Smooth muscle cell (in vitro differentiated cells): ENCODE measurements at regions not wholly inside any gene's neighbourhood (a gene's known extent, or its start where the extent isn't known, plus 50 kb on each side); places are given as distances from the start of the nearest gene placed in this dataset.

ENCODE experiments used
- DNase-seq: peaks from one replicate; lab custom pipeline; 2025; ENCODE audit not compliant: unreplicated experiment; lab: John Stamatoyannopoulos, UW
- H2AFZ ChIP-seq: fragments of 200-600 bp; sonication (generic); 2 replicates; pipeline ENCODE4 v1.6.0; 2016; ENCODE audit warnings: antibody characterized with exemption, low read depth, mild to moderate bottlenecking
- H3F3A ChIP-seq: fragments of 200-600 bp; sonication (generic); 2 replicates; pipeline ENCODE4 v1.6.0; 2017; ENCODE audit warnings: antibody characterized with exemption, low read depth
- H3K27ac ChIP-seq: fragments of 200-600 bp; sonication (generic); 2 replicates; pipeline ENCODE4 v1.5.1; 2016; ENCODE audit warnings: low read depth, mild to moderate bottlenecking
- H3K27me3 ChIP-seq: fragments of 200-600 bp; sonication (generic); 2 replicates; pipeline ENCODE4 v1.6.1; 2016; ENCODE audit warnings: low read depth, mild to moderate bottlenecking
- H3K36me3 ChIP-seq: fragments of 200-600 bp; sonication (generic); 2 replicates; pipeline ENCODE4 v1.5.1; 2016; ENCODE audit warnings: low read depth
- H3K4me1 ChIP-seq: fragments of 200-600 bp; sonication (generic); 2 replicates; pipeline ENCODE4 v1.5.1; 2016; ENCODE audit warnings: low read depth
- H3K4me2 ChIP-seq: fragments of 200-600 bp; sonication (generic); 2 replicates; pipeline ENCODE4 v1.6.0; 2016; ENCODE audit warnings: mild to moderate bottlenecking
- H3K4me3 ChIP-seq: fragments of 200-600 bp; sonication (generic); 2 replicates; pipeline ENCODE4 v1.5.1; 2016; ENCODE audit warnings: mild to moderate bottlenecking
- H3K79me2 ChIP-seq: fragments of 200-600 bp; sonication (generic); 2 replicates; pipeline ENCODE4 v1.6.0; 2016; ENCODE audit warnings: low read depth, mild to moderate bottlenecking
- H3K9ac ChIP-seq: fragments of 200-600 bp; sonication (generic); 2 replicates; pipeline ENCODE4 v1.6.0; 2016; ENCODE audit warnings: low read depth
- H3K9me3 ChIP-seq: fragments of 200-600 bp; sonication (generic); replicated peaks from 2 replicates; pipeline ENCODE4 v1.5.1; 2016; ENCODE audit warnings: low read depth
- H4K20me1 ChIP-seq: fragments of 200-600 bp; sonication (generic); 2 replicates; pipeline ENCODE4 v1.6.0; 2016; ENCODE audit warnings: low read depth
- WGBS: methylation state at CpG from one replicate; pipeline ENCODE4 v1.1.7; 2016; ENCODE audit warnings: low lambda C conversion rate; 5-methylcytosine and 5-hydroxymethylcytosine counted together
- TF ChIP-seq, protein P1 (sequence below): fragments of 200-600 bp; sonication (generic); IDR thresholded peaks from 2 replicates; pipeline ENCODE4 v1.5.1; 2017; ENCODE audit warnings: borderline replicate concordance, mild to moderate bottlenecking, antibody characterized with exemption; ENCODE audit not compliant: insufficient read depth, poor library complexity, severe bottlenecking

DNA sequence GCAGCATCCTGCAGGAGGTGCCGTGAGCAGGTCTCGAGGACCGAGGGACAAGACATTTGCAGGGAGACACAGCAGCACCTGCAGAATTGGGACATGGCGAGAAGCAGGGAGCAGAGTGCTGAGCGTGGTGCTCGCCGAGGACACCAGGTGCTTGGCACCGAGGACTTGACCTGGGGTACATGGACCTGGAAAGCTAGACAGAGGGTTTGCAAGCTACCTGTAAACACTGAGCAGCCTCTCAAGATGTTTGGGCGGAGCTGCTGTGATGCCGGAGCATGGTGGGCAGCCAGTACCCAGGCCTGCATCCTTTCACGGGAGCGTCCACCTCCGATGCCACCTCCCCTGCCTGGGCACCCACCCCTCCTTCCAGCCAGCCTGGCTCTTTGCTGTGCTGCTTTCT, 773.2 kb downstream of the TBC1D22A start:
- Histone ChIP-seq H3K9ac (no peak overlapping the region), H3K27me3 (no peaks in the 10 kb centered on the region), H3F3A (no peaks in the 10 kb centered on the region), H4K20me1 (no peaks in the 10 kb centered on the region), H3K4me3 (no peak overlapping the region), H3K4me1 (no peaks in the 10 kb centered on the region), H3K27ac (no peak overlapping the region), H3K9me3 (peaks cover 2% of the 10 kb centered on the region), H3K4me2 (no peak overlapping the region), H3K79me2 (no peaks in the 10 kb centered on the region), H3K36me3 (no peaks in the 10 kb centered on the region), H2AFZ (no peak overlapping the region)
- no peak for DNase-seq
- TF ChIP-seq, protein P1, sequence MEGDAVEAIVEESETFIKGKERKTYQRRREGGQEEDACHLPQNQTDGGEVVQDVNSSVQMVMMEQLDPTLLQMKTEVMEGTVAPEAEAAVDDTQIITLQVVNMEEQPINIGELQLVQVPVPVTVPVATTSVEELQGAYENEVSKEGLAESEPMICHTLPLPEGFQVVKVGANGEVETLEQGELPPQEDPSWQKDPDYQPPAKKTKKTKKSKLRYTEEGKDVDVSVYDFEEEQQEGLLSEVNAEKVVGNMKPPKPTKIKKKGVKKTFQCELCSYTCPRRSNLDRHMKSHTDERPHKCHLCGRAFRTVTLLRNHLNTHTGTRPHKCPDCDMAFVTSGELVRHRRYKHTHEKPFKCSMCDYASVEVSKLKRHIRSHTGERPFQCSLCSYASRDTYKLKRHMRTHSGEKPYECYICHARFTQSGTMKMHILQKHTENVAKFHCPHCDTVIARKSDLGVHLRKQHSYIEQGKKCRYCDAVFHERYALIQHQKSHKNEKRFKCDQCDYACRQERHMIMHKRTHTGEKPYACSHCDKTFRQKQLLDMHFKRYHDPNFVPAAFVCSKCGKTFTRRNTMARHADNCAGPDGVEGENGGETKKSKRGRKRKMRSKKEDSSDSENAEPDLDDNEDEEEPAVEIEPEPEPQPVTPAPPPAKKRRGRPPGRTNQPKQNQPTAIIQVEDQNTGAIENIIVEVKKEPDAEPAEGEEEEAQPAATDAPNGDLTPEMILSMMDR = no peak
- 89% methylated on average over 13 of the region's 13 CpGs for WGBS

DNA sequence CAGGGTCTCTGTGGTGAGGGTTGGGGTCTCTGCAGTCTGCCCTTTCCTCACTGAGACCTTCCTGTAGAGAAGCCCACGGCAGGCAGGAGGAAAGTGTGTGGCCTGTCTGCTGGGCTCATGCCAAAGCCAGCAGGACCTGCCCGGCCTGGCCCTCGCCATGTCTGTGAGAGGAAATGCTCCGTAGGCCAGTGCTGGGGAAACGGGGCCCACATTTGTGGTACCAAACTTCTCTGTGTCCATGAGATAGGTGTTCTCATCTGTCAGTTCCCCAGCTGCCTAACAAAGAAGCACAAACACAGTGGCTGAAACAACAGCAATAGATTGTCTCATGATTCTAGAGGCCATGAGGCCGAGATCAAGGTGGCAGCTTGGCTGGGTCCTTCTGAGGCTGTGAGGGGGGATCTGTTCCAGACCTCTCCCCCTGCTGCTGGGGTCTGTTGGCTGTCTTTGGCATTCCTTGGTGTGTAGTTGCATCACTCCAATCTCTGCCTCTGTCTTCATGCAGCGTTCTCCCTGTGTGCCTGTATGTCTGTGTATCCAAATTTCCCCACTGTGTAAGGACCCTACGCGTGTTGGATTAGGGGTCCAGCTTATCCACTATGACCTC, 772.5 kb downstream of the TBC1D22A start:
- no peak overlapping the region for H3K27ac ChIP-seq
- H4K20me1 ChIP-seq = no peaks in the 10 kb centered on the region
- no peak overlapping the region for H3K4me2 ChIP-seq
- H3K9me3 ChIP-seq = peaks cover 7% of the 10 kb centered on the region
- no peak overlapping the region for H2AFZ ChIP-seq
- no peak overlapping the region for H3K9ac ChIP-seq
- WGBS = 79% methylated on average over 9 of the region's 9 CpGs
- H3K27me3 ChIP-seq = no peaks in the 10 kb centered on the region
- DNase-seq = no peak
- no peaks in the 10 kb centered on the region for H3F3A ChIP-seq
- H3K36me3 ChIP-seq = no peaks in the 10 kb centered on the region
- no peak overlapping the region for H3K4me3 ChIP-seq
- TF ChIP-seq, protein P1 = no peak
- H3K4me1 ChIP-seq = no peaks in the 10 kb centered on the region
- no peaks in the 10 kb centered on the region for H3K79me2 ChIP-seq

DNA sequence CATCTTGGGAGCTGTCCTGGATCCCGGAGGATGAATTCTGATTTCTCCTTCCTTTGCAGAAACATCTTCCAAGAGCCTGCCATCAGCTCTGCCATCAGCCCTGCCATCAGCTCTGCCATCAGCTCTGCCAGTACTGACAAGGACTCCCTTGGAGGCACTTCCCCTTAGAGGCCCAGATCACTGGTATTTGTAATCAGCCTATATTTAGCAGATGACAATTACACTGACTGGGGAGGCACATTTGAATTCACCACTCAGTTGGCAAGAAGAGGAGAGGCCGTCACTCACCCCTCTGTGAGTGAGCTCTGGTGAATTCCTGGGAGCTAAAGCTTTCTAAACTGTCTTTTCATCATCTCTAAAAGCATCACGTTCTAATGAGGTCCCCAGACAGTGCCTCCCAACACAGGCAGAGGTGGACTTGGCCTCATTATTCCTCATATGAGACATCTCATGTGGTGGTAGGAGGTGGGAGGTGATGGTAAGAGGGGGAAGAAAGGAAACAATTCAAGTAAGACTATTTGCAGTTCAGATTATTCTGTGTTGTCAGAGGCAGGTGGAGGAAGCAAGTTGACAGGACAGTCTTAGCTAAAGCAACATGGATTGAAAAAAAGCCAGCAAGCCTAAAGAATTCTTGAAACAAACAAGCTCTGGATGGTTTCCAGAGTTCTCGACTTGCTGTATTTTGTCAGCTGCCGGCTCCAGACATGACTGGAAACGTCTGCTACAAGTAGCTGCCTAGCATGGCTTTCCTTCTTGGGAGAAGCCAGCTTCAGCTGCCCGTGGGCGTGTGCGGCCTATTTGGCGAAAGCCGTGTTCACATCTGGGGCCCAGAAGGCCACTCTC, 771.7 kb downstream of the TBC1D22A start:
- 72% methylated on average over 11 of the region's 11 CpGs for WGBS
- Histone ChIP-seq H3K4me2 (no peak overlapping the region), H3K9me3 (peaks cover 8% of the 10 kb centered on the region), H3K36me3 (no peaks in the 10 kb centered on the region), H2AFZ (no peak overlapping the region), H3K79me2 (no peaks in the 10 kb centered on the region), H3K9ac (no peak overlapping the region), H3K4me1 (no peaks in the 10 kb centered on the region), H4K20me1 (no peaks in the 10 kb centered on the region), H3F3A (no peaks in the 10 kb centered on the region), H3K27ac (no peak overlapping the region), H3K4me3 (no peak overlapping the region), H3K27me3 (no peaks in the 10 kb centered on the region)
- DNase-seq = no peak
- TF ChIP-seq, protein P1 = no peak
